ENCODE measurements at regions not wholly inside any gene's neighbourhood (a gene's known extent, or its start where the extent isn't known, plus 50 kb on each side); places are given as distances from the start of the nearest gene placed in this dataset.

- TF ChIP-seq, protein P1, sequence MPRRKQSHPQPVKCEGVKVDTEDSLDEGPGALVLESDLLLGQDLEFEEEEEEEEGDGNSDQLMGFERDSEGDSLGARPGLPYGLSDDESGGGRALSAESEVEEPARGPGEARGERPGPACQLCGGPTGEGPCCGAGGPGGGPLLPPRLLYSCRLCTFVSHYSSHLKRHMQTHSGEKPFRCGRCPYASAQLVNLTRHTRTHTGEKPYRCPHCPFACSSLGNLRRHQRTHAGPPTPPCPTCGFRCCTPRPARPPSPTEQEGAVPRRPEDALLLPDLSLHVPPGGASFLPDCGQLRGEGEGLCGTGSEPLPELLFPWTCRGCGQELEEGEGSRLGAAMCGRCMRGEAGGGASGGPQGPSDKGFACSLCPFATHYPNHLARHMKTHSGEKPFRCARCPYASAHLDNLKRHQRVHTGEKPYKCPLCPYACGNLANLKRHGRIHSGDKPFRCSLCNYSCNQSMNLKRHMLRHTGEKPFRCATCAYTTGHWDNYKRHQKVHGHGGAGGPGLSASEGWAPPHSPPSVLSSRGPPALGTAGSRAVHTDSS (CRISPR knock-in tag; conservative IDR thresholded peaks at IDR 0.05) = no peak
These were observed 218.0 kb downstream of the RBM26 start (continued) for GRCh38 chr13:79187917-79188690.

GRCh38 chr13:79185580-79185979, 220.5 kb downstream of the RBM26 start:
- intact Hi-C loops (cut with micrococcal nuclease; ENCODE audit: unreplicated experiment) = loop anchor here (2.0 kb wide), 1 partner anchor 27 kb away; no protein-coding TSS in a partner anchor
- TF ChIP-seq, protein P2, sequence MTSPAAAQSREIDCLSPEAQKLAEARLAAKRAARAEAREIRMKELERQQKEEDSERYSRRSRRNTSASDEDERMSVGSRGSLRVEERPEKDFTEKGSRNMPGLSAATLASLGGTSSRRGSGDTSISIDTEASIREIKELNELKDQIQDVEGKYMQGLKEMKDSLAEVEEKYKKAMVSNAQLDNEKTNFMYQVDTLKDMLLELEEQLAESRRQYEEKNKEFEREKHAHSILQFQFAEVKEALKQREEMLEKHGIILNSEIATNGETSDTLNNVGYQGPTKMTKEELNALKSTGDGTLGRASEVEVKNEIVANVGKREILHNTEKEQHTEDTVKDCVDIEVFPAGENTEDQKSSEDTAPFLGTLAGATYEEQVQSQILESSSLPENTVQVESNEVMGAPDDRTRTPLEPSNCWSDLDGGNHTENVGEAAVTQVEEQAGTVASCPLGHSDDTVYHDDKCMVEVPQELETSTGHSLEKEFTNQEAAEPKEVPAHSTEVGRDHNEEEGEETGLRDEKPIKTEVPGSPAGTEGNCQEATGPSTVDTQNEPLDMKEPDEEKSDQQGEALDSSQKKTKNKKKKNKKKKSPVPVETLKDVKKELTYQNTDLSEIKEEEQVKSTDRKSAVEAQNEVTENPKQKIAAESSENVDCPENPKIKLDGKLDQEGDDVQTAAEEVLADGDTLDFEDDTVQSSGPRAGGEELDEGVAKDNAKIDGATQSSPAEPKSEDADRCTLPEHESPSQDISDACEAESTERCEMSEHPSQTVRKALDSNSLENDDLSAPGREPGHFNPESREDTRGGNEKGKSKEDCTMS (CRISPR knock-in tag; conservative IDR thresholded peaks at IDR 0.05) = no peak
- 0 out of 2 replicates have a peak, but pooled peaks have one; percentile 24 for TF ChIP-seq FOXK2 (IDR thresholded peaks at IDR 0.05)
- no peak for TF ChIP-seq NFE2L2 (IDR thresholded peaks at IDR 0.05; ENCODE audit: low read length)
- TF ChIP-seq SRY (CRISPR knock-in tag; IDR thresholded peaks at IDR 0.05) = no peak
- TF ChIP-seq ETV5 (CRISPR knock-in tag; IDR thresholded peaks at IDR 0.05; ENCODE audit: borderline replicate concordance) = peak; percentile 34; the same call in 1 of the 2 replicates
- TF ChIP-seq ZFP36L1 (CRISPR knock-in tag; IDR thresholded peaks at IDR 0.05) = no peak
- no peak for TF ChIP-seq STAT6 (CRISPR knock-in tag; IDR thresholded peaks at IDR 0.05; ENCODE audit: borderline replicate concordance)
- no peak for TF ChIP-seq RNF2 (conservative IDR thresholded peaks at IDR 0.05; ENCODE audit: low read depth)

More at GRCh38 chr13:79185580-79185979, 220.5 kb downstream of the RBM26 start:
- Histone ChIP-seq H3K4me2 (ENCODE audit: low read depth, low read length) (peak overlapping the region; percentile 34), H3K4me1 (ENCODE audit: insufficient read depth, low read length) (peaks cover 20% of the 10 kb centered on the region), H3K79me2 (ENCODE audit: insufficient read depth, low read length) (no peaks in the 10 kb centered on the region), H3K27me3 (ENCODE audit: control insufficient read depth in 1 of 2, insufficient read depth in 2 of 2, low read length in 2 of 2) (no peaks in the 10 kb centered on the region), H3K9me3 (ENCODE audit: low read length) (no peaks in the 10 kb centered on the region), H3K9ac (ENCODE audit: insufficient read depth, low read depth, low read length) (no peak overlapping the region), H3K4me3 (replicated peaks in 1 of 3; ENCODE audit: insufficient read depth in 1 of 3, low read depth in 2 of 3, low read length in 3 of 3) (no peak overlapping the region), H3K36me3 (replicated peaks in 1 of 2; ENCODE audit: control insufficient read depth in 1 of 2, insufficient read depth in 2 of 2, low read length in 2 of 2) (no peaks in the 10 kb centered on the region), H3K27ac (ENCODE audit: extremely low read length, insufficient read depth, low read length) (no peak overlapping the region), H4K20me1 (ENCODE audit: insufficient read depth, low read length) (no peaks in the 10 kb centered on the region), H2AFZ (ENCODE audit: low read length) (no peak overlapping the region)
- ATAC-seq (peak; percentile 100), FAIRE-seq (peak; percentile 91), DNase-seq (ENCODE audit: low spot score) (peak; percentile 80)
- ChIA-PET POLR2A (no interaction called here), CTCF (ENCODE audit: low intra/inter-chr PET ratio, low total read pairs) (no interaction called here)
- BruUV-seq (replicated peaks) = no TSS peak
- 4% methylated on average over 3 of the region's 3 CpGs for WGBS (ENCODE audit: low lambda C conversion rate)
- in situ Hi-C loops (cut with HindIII; ENCODE audit: extremely low pct_ligation_motif_present, low pct_unique_long_range_greater_than_20kb) = no loop called here
